PC-9 (cell line): ENCODE measurements at regions not wholly inside any gene's neighbourhood (a gene's known extent, or its start where the extent isn't known, plus 50 kb on each side); places are given as distances from the start of the nearest gene placed in this dataset.
A peak's percentile ranks its signal among the peaks of the same experiment; 100 is the strongest.

Experiments used
- BruUV-seq: library from RNA; stranded (reverse); fragments of 400-500 nt; replicated peaks from 2 replicates; lab custom pipeline; 2021; lab: Mats Ljungman, UMichigan
- CTCF ChIA-PET: fragments of 300-600 bp; sonication (Branson Sonifier 250); formaldehyde crosslinking; loops from one replicate; lab custom pipeline; 2022; ENCODE audit warnings: antibody characterized with exemption; lab: Charles Lee
- POLR2A ChIA-PET: fragments of 300-600 bp; sonication (Branson Sonifier 250); formaldehyde crosslinking; loops from one replicate; lab custom pipeline; 2022; ENCODE audit warnings: antibody characterized with exemption; ENCODE audit not compliant: unreplicated experiment; lab: Charles Lee
- DNase-seq, 2 experiments: peaks; one replicate each; pipeline versions ENCODE4 v3.0.0 to v3.0.0-alpha.2; 2015 to 2022; ENCODE audit warnings: mixed read lengths in 1 of 2
- H2AFZ ChIP-seq: fragments of 200-600 bp; sonication (generic); 2 replicates; pipeline ENCODE4 v1.8.1; 2017; ENCODE audit warnings: antibody characterized with exemption
- H3F3A ChIP-seq: fragments of 200-600 bp; sonication (generic); 2 replicates; pipeline ENCODE4 v1.8.1; 2017; ENCODE audit warnings: antibody characterized with exemption, mild to moderate bottlenecking, low read depth; ENCODE audit not compliant: insufficient read depth
- H3K27ac ChIP-seq: fragments of 200-600 bp; sonication (generic); 2 replicates; pipeline ENCODE4 v1.6.1; 2016; ENCODE audit warnings: mixed run types
- H3K27me3 ChIP-seq: fragments of 200-600 bp; sonication (generic); 2 replicates; pipeline ENCODE4 v1.6.1; 2016; ENCODE audit warnings: low read depth, mixed run types; ENCODE audit not compliant: insufficient read depth
- H3K36me3 ChIP-seq: fragments of 200-600 bp; sonication (generic); 2 replicates; pipeline ENCODE4 v1.6.1; 2016; ENCODE audit warnings: low read depth, mixed run types
- H3K4me1 ChIP-seq: fragments of 200-600 bp; sonication (generic); replicated peaks from 2 replicates; pipeline ENCODE4 v1.6.1; 2016; ENCODE audit warnings: mixed run types; ENCODE audit not compliant: insufficient read depth
- H3K4me2 ChIP-seq: fragments of 200-600 bp; sonication (generic); 2 replicates; pipeline ENCODE4 v1.6.1; 2017; ENCODE audit warnings: mixed run types
- H3K4me3 ChIP-seq: fragments of 200-600 bp; sonication (generic); 2 replicates; pipeline ENCODE4 v1.6.1; 2016; ENCODE audit warnings: mixed run types
- H3K79me2 ChIP-seq: fragments of 200-600 bp; sonication (generic); 2 replicates; pipeline ENCODE4 v1.6.1; 2017; ENCODE audit warnings: low read depth, mixed run types
- H3K9me2 ChIP-seq: fragments of 200-600 bp; sonication (generic); 2 replicates; pipeline ENCODE4 v1.8.1; 2017; ENCODE audit warnings: mild to moderate bottlenecking; ENCODE audit not compliant: insufficient read depth
- H3K9me3 ChIP-seq: fragments of 200-600 bp; sonication (generic); 2 replicates; pipeline ENCODE4 v1.8.1; 2016; ENCODE audit warnings: low read depth; ENCODE audit not compliant: insufficient read depth
- H4K20me1 ChIP-seq: fragments of 200-600 bp; sonication (generic); 2 replicates; pipeline ENCODE4 v1.8.1; 2017; ENCODE audit not compliant: insufficient read depth
- CTCF ChIP-seq: fragments of 200-600 bp; sonication (generic); conservative IDR thresholded peaks from 2 replicates; pipeline ENCODE4 v1.6.1; 2017; ENCODE audit warnings: mixed run types, antibody characterized with exemption, mild to moderate bottlenecking, moderate library complexity
- EZH2 ChIP-seq: fragments of 200-600 bp; sonication (generic); IDR thresholded peaks from 2 replicates; pipeline ENCODE4 v1.8.0; 2017; ENCODE audit warnings: antibody characterized with exemption, low read depth
- intact Hi-C: fragments of 100-400 bp; cut with micrococcal nuclease; formaldehyde crosslinking; loops from one replicate; pipeline ENCODE4 v1.10.0; 2022; ENCODE audit not compliant: unreplicated experiment

GRCh38 chr7:46710927-46711326, 789.9 kb upstream of the IGFBP3 start:
- no peak for DNase-seq
- no TSS peak for BruUV-seq

GRCh38 chr7:46707973-46708372, 786.9 kb upstream of the IGFBP3 start:
- H3K4me2 ChIP-seq, result no peak overlapping the region
- H3K4me1 ChIP-seq, result no peaks in the 10 kb centered on the region
- no peaks in the 10 kb centered on the region for H3K9me2 ChIP-seq
- H3K4me3 ChIP-seq, result no peak overlapping the region
- H3K27ac ChIP-seq, result no peak overlapping the region
- no peaks in the 10 kb centered on the region; the same call in 1 of the 2 replicates for H3F3A ChIP-seq
- peaks cover 13% of the 10 kb centered on the region for H3K9me3 ChIP-seq
- no TSS peak for BruUV-seq
- H2AFZ ChIP-seq, result no peak overlapping the region
- ChIA-PET CTCF (no interaction called here), POLR2A (no interaction called here)
- H3K36me3 ChIP-seq, result no peaks in the 10 kb centered on the region
- TF ChIP-seq EZH2 (no peak), CTCF (no peak)
- DNase-seq, result peak in 1 of 2 experiments; percentile 40
- no peaks in the 10 kb centered on the region for H3K27me3 ChIP-seq
- no peaks in the 10 kb centered on the region for H4K20me1 ChIP-seq
- H3K79me2 ChIP-seq, result no peaks in the 10 kb centered on the region
- intact Hi-C loops, result no loop called here

More at GRCh38 chr7:46710927-46711326, 789.9 kb upstream of the IGFBP3 start:
- Histone ChIP-seq H3K4me1 (no peaks in the 10 kb centered on the region), H3K4me2 (no peak overlapping the region), H3K9me3 (peaks cover 13% of the 10 kb centered on the region), H4K20me1 (no peaks in the 10 kb centered on the region), H3K27ac (no peak overlapping the region), H3K9me2 (no peaks in the 10 kb centered on the region), H3K79me2 (no peaks in the 10 kb centered on the region), H3K4me3 (no peak overlapping the region), H3K27me3 (no peaks in the 10 kb centered on the region), H3K36me3 (no peaks in the 10 kb centered on the region), H3F3A (no peaks in the 10 kb centered on the region; the same call in 1 of the 2 replicates), H2AFZ (peak overlapping the region; percentile 18; the same call in 1 of the 2 replicates)
- intact Hi-C loops, result no loop called here
- ChIA-PET CTCF (no interaction called here), POLR2A (no interaction called here)
- no peak for TF ChIP-seq EZH2
- no peak for TF ChIP-seq CTCF

- H3K27me3 ChIP-seq, result no peaks in the 10 kb centered on the region
- no peak for TF ChIP-seq CTCF
- no peak for TF ChIP-seq EZH2
- H3K4me3 ChIP-seq, result no peak overlapping the region
- H3F3A ChIP-seq, result no peaks in the 10 kb centered on the region; the same call in 1 of the 2 replicates
- H4K20me1 ChIP-seq, result no peaks in the 10 kb centered on the region
- peaks cover 13% of the 10 kb centered on the region for H3K9me3 ChIP-seq
- BruUV-seq, result no TSS peak
- no peaks in the 10 kb centered on the region for H3K36me3 ChIP-seq
- H3K4me1 ChIP-seq, result no peaks in the 10 kb centered on the region
- DNase-seq, result no peak
- no peaks in the 10 kb centered on the region for H3K9me2 ChIP-seq
- no peak overlapping the region for H2AFZ ChIP-seq
- H3K4me2 ChIP-seq, result no peak overlapping the region
- CTCF ChIA-PET, result no interaction called here
- intact Hi-C loops, result no loop called here
- POLR2A ChIA-PET, result no interaction called here
- no peak overlapping the region for H3K27ac ChIP-seq
- no peaks in the 10 kb centered on the region for H3K79me2 ChIP-seq
Observed at GRCh38 chr7:46705386-46706255, 784.5 kb upstream of the IGFBP3 start.
